K562 (cell line): ENCODE measurements at regions not wholly inside any gene's neighbourhood (a gene's known extent, or its start where the extent isn't known, plus 50 kb on each side); places are given as distances from the start of the nearest gene placed in this dataset.

Experiments
- ATAC-seq: fragments of 200-7000 bp; cut with Tn5 transposase; 3 replicates; pipeline ENCODE4 v1.9.1; 2020; ENCODE audit warnings: moderate library complexity
- BruUV-seq: library from RNA; stranded (reverse); fragments of 400-500 nt; replicated peaks from 2 replicates; lab custom pipeline; 2021; lab: Mats Ljungman, UMichigan
- CTCF ChIA-PET: fragments of 300-600 bp; formaldehyde crosslinking; extraction: SDS; loops from one replicate; lab custom pipeline; 2021; ENCODE audit warnings: low intra/inter-chr PET ratio; lab: Yijun Ruan, JAX
- POLR2A ChIA-PET: fragments of 300-600, 350-650 bp; sonication (Branson Sonifier 250); formaldehyde crosslinking; extraction: SDS; loops from one replicate; lab custom pipeline; 2021; ENCODE audit warnings: antibody characterized with exemption, inconsistent platforms; lab: Yijun Ruan, JAX
- DNase-seq, 4 experiments: peaks; one replicate each; pipeline versions ENCODE4 v3.0.0 to v3.0.0-alpha.2; 2011 to 2018; ENCODE audit warnings: low spot score in 3 of 4, mixed read lengths in 3 of 4; ENCODE audit errors: extremely low read depth in 1 of 4
- FAIRE-seq: peaks from 2 replicates; lab custom pipeline; 2011; peaks lifted over from hg19 to GRCh38; lab: Jason Lieb, UNC
- H2AFZ ChIP-seq: 2 replicates; pipeline ENCODE4 v1.6.0; 2011; ENCODE audit warnings: low read depth, low read length, control low read depth, inconsistent platforms
- H3K27ac ChIP-seq: fragments of 200-600 bp; 3 replicates; pipeline ENCODE4 v1.8.0; 2011; ENCODE audit warnings: low read depth, mild to moderate bottlenecking, control low read depth, inconsistent platforms, low read length, moderate library complexity, mixed read lengths; ENCODE audit errors: extremely low read depth
- H3K27me3 ChIP-seq, 2 experiments: fragments of 300-600 bp in 1 of 2; 2 replicates in 1 of 2; 3 replicates in 1 of 2; pipeline versions ENCODE4 v1.6.0 to v1.8.0; 2011; ENCODE audit warnings: inconsistent platforms in 2 of 2, low read length in 2 of 2, mild to moderate bottlenecking in 1 of 2, mixed read lengths in 1 of 2, moderate library complexity in 1 of 2; ENCODE audit not compliant: control insufficient read depth in 2 of 2, insufficient read depth in 2 of 2
- H3K36me3 ChIP-seq: fragments of 300-600 bp; 3 replicates; pipeline ENCODE4 v1.8.0; 2011; ENCODE audit warnings: mild to moderate bottlenecking, low read length, inconsistent platforms; ENCODE audit not compliant: control insufficient read depth, insufficient read depth
- H3K4me1 ChIP-seq, 2 experiments: fragments of 200-600 bp in 1 of 2; replicated peaks in 1 of 2; 2 replicates in 1 of 2; 3 replicates in 1 of 2; pipeline versions ENCODE4 v1.5.1 to v1.8.0; 2011; ENCODE audit warnings: inconsistent platforms in 2 of 2, low read length in 2 of 2, mild to moderate bottlenecking in 1 of 2, mixed read lengths in 1 of 2, moderate library complexity in 1 of 2; ENCODE audit not compliant: control insufficient read depth in 2 of 2, insufficient read depth in 2 of 2
- H3K4me2 ChIP-seq: 2 replicates; pipeline ENCODE4 v1.6.1; 2011; ENCODE audit warnings: low read length, control low read depth, inconsistent platforms, mixed read lengths; ENCODE audit not compliant: insufficient read depth
- H3K4me3 ChIP-seq: fragments of 200-600 bp; sonication (generic), shearing (Covaris generic); 2 replicates; pipeline ENCODE4 v1.5.1; 2016; ENCODE audit warnings: control low read depth, inconsistent platforms
- H3K79me2 ChIP-seq: fragments of 200-600 bp; 3 replicates; pipeline ENCODE4 v1.8.0; 2011; ENCODE audit warnings: low read length, inconsistent platforms; ENCODE audit not compliant: control insufficient read depth, insufficient read depth
- H3K9ac ChIP-seq, 2 experiments: 2 replicates each; pipeline versions ENCODE4 v1.6.0 to v1.6.1; 2011; ENCODE audit warnings: low read depth in 2 of 2, low read length in 2 of 2, control low read depth in 1 of 2, inconsistent platforms in 1 of 2, mild to moderate bottlenecking in 1 of 2, mixed read lengths in 1 of 2; ENCODE audit not compliant: insufficient read depth in 1 of 2
- H3K9me1 ChIP-seq: one replicate; pipeline ENCODE4 v1.6.0; 2011; ENCODE audit warnings: inconsistent platforms, mild to moderate bottlenecking, low read length, moderate library complexity; ENCODE audit not compliant: control insufficient read depth, insufficient read depth
- H3K9me3 ChIP-seq: replicated peaks from 2 replicates; pipeline ENCODE4 v1.5.1; 2011; ENCODE audit warnings: low read depth, low read length, inconsistent platforms; ENCODE audit not compliant: control insufficient read depth, insufficient read depth
- H4K20me1 ChIP-seq: replicated peaks from 2 replicates; pipeline ENCODE4 v1.6.1; 2011; ENCODE audit warnings: low read length, inconsistent platforms, mixed read lengths; ENCODE audit not compliant: control insufficient read depth, insufficient read depth
- CHCHD3 ChIP-seq: fragments of 250-450 bp; sonication (Bioruptor Pico); IDR thresholded peaks from 2 replicates; pipeline ENCODE4 v2.1.2; 2022; ENCODE audit warnings: mild to moderate bottlenecking
- CHD4 ChIP-seq: fragments of 200-600 bp; sonication (generic); IDR thresholded peaks from 3 replicates; pipeline ENCODE4 v1.6.1; 2012; ENCODE audit warnings: low read depth, mild to moderate bottlenecking, mixed read lengths, low read length, inconsistent platforms; ENCODE audit not compliant: insufficient read depth, insufficient replicate concordance, poor library complexity, severe bottlenecking
- FOXK2 ChIP-seq, 2 experiments: fragments of 450-650 bp; IDR thresholded peaks in 1 of 2; conservative IDR thresholded peaks in 1 of 2; 2 replicates each; pipeline ENCODE4 v1.6.1; 2016; ENCODE audit warnings: low read depth in 2 of 2, mild to moderate bottlenecking in 1 of 2
- L3MBTL2 ChIP-seq: fragments of 450-650 bp; IDR thresholded peaks from 2 replicates; pipeline ENCODE4 v1.6.1; 2016; ENCODE audit warnings: mild to moderate bottlenecking, moderate library complexity
- NRF1 ChIP-seq, 2 experiments: fragments of 450-650 bp; IDR thresholded peaks in 1 of 2; conservative IDR thresholded peaks in 1 of 2; 2 replicates each; pipeline ENCODE4 v1.6.1; 2014; ENCODE audit warnings: mild to moderate bottlenecking in 2 of 2
- SIX5 ChIP-seq, 2 experiments: IDR thresholded peaks; 2 replicates each; pipeline ENCODE4 v1.6.1; 2011; ENCODE audit warnings: low read length in 2 of 2, borderline replicate concordance in 1 of 2, low read depth in 1 of 2, mild to moderate bottlenecking in 1 of 2, moderate library complexity in 1 of 2; ENCODE audit not compliant: insufficient read depth in 1 of 2
- ZBTB26 ChIP-seq: fragments of 450-650 bp; formaldehyde crosslinking; IDR thresholded peaks from 2 replicates; pipeline ENCODE4 v1.4.0; 2022; ENCODE audit warnings: missing genetic modification characterization
- WGBS: fragments of 100-300 bp; shearing (Covaris generic); methylation state at CpG from one replicate; pipeline ENCODE4 v1.1.6; 2016; ENCODE audit warnings: low coverage, mixed read lengths; ENCODE audit not compliant: insufficient coverage; ENCODE audit errors: missing lambda C conversion rate; 5-methylcytosine and 5-hydroxymethylcytosine counted together
- in situ Hi-C: fragments of 300-500 bp; cut with MboI; formaldehyde crosslinking; loops from 4 replicates; pipeline ENCODE4 v1.15.0; 2018; ENCODE audit warnings: inconsistent platforms, mixed read lengths
- intact Hi-C: fragments of 100-400 bp; cut with micrococcal nuclease; formaldehyde crosslinking; loops from 2 replicates; pipeline ENCODE4 v1.14.2; 2022

DNA sequence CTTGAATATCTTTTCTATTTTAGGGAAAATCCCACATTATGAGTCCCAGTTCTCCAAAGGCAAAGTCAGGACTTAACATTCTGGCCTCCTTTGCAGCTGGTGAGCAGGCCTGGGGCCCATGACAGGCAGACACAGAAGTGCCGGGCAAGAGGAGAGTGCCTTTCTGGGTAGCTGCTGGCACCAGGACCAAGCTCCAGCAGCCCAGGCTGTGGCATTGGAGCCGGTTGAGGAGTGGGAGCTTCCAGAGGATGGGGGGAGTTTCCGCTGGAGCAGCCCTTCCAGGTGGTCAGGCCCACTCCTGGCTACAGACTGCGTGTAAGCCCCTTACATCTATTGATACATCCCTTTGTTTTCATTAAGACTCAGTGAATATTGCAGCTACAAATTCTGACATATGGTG, 123.9 kb downstream of the URB2 start:
- TF ChIP-seq CHD4: no peak
- TF ChIP-seq NRF1 (conservative IDR thresholded peaks at IDR 0.05 in 1 of 2, IDR thresholded peaks at IDR 0.05 in 1 of 2): no peak
- TF ChIP-seq SIX5 (IDR thresholded peaks at IDR 0.05; ENCODE audit: borderline replicate concordance in 1 of 2, insufficient read depth in 1 of 2, low read depth in 1 of 2, low read length in 2 of 2): no peak
- TF ChIP-seq FOXK2 (conservative IDR thresholded peaks at IDR 0.05 in 1 of 2, IDR thresholded peaks at IDR 0.05 in 1 of 2; ENCODE audit: low read depth in 2 of 2): no peak
- TF ChIP-seq CHCHD3: no peak
- TF ChIP-seq L3MBTL2: no peak
- TF ChIP-seq ZBTB26 (CRISPR knock-in tag): no peak
- intact Hi-C loops (no loop called here), in situ Hi-C loops (no loop called here)
- peak; percentile 23 for FAIRE-seq
- H3K9ac ChIP-seq: no peak overlapping the region
- H3K9me1 ChIP-seq: no peaks in the 10 kb centered on the region
- H3K27me3 ChIP-seq: peaks cover 0 to 8% of the 10 kb centered on the region in 2 experiments; a peak in 3 of 5 replicates
- no TSS peak for BruUV-seq
- H4K20me1 ChIP-seq: no peaks in the 10 kb centered on the region
- H3K4me3 ChIP-seq: no peak overlapping the region
- H3K4me1 ChIP-seq: peaks cover 15 to 22% of the 10 kb centered on the region in 2 experiments; a peak in 4 of 5 replicates
- no peak for DNase-seq
- no peak for ATAC-seq
- POLR2A ChIA-PET: interaction anchor here (0.6 to 1.1 kb wide), 2 partner anchors 35 to 387 kb away, joined by 3 read pairs; no protein-coding TSS in a partner anchor
- WGBS: 60% methylated on average over 4 of the region's 4 CpGs
- no peaks in the 10 kb centered on the region for H3K79me2 ChIP-seq
- no peak overlapping the region for H3K27ac ChIP-seq
- CTCF ChIA-PET: no interaction called here
- no peaks in the 10 kb centered on the region for H3K36me3 ChIP-seq
- H2AFZ ChIP-seq: no peak overlapping the region
- H3K9me3 ChIP-seq: no peaks in the 10 kb centered on the region
- H3K4me2 ChIP-seq: no peak overlapping the region
